OCI-LY1 (cell line): ENCODE measurements at regions not wholly inside any gene's neighbourhood (a gene's known extent, or its start where the extent isn't known, plus 50 kb on each side); places are given as distances from the start of the nearest gene placed in this dataset.

ENCODE experiments used
- H2AFZ ChIP-seq: fragments of 200-600 bp; sonication (generic), shearing (Covaris generic); 2 replicates; pipeline ENCODE4 v1.6.0; 2014; ENCODE audit warnings: antibody characterized with exemption, mild to moderate bottlenecking, low read length
- H3F3A ChIP-seq: fragments of 200-600 bp; sonication (generic), shearing (Covaris generic); 2 replicates; pipeline ENCODE4 v1.6.0; 2014; ENCODE audit warnings: mild to moderate bottlenecking, antibody characterized with exemption, low read length, moderate library complexity; ENCODE audit not compliant: insufficient read depth
- H3K27ac ChIP-seq: fragments of 200-600 bp; sonication (generic); 2 replicates; pipeline ENCODE4 v1.5.1; 2014; ENCODE audit warnings: low read length, mixed run types, mild to moderate bottlenecking, low read depth; ENCODE audit not compliant: poor library complexity, severe bottlenecking
- H3K27me3 ChIP-seq: fragments of 200-600 bp; sonication (generic); 2 replicates; pipeline ENCODE4 v1.6.0; 2014; ENCODE audit warnings: antibody characterized with exemption, mild to moderate bottlenecking, low read length, moderate library complexity; ENCODE audit not compliant: insufficient read depth
- H3K36me3 ChIP-seq: fragments of 200-600 bp; sonication (generic); 2 replicates; pipeline ENCODE4 v1.6.1; 2014; ENCODE audit warnings: mild to moderate bottlenecking, antibody characterized with exemption, low read length, moderate library complexity, mixed read lengths; ENCODE audit not compliant: insufficient read depth
- H3K4me1 ChIP-seq: fragments of 200-600 bp; sonication (generic); 2 replicates; pipeline ENCODE4 v1.5.1; 2014; ENCODE audit warnings: mild to moderate bottlenecking, low read length, moderate library complexity; ENCODE audit not compliant: insufficient read depth, severe bottlenecking
- H3K4me2 ChIP-seq: fragments of 200-600 bp; sonication (generic), shearing (Covaris generic); 2 replicates; pipeline ENCODE4 v1.6.1; 2014; ENCODE audit warnings: low read length
- H3K4me3 ChIP-seq: fragments of 200-600 bp; sonication (generic); 2 replicates; pipeline ENCODE4 v1.5.1; 2014; ENCODE audit warnings: low read length, low read depth, mild to moderate bottlenecking, mixed read lengths; ENCODE audit not compliant: poor library complexity, severe bottlenecking
- H3K79me2 ChIP-seq: fragments of 200-600 bp; shearing (Covaris generic); 2 replicates; pipeline ENCODE4 v1.6.1; 2016; ENCODE audit warnings: mixed run types, low read length, mixed read lengths; ENCODE audit not compliant: insufficient read depth
- H3K9ac ChIP-seq: fragments of 200-600 bp; sonication (generic), shearing (Covaris generic); 2 replicates; pipeline ENCODE4 v1.6.1; 2014; ENCODE audit warnings: mild to moderate bottlenecking, low read length, mixed read lengths
- H3K9me2 ChIP-seq: fragments of 200-600 bp; sonication (generic), shearing (Covaris generic); 2 replicates; pipeline ENCODE4 v1.6.1; 2014; ENCODE audit warnings: low read depth, mild to moderate bottlenecking, low read length, mixed read lengths
- H3K9me3 ChIP-seq: fragments of 200-600 bp; shearing (Covaris generic); 2 replicates; pipeline ENCODE4 v1.6.1; 2014; ENCODE audit warnings: low read length, mixed read lengths
- H4K20me1 ChIP-seq: fragments of 200-600 bp; sonication (generic), shearing (Covaris generic); 2 replicates; pipeline ENCODE4 v1.6.0; 2016; ENCODE audit warnings: mild to moderate bottlenecking, low read length; ENCODE audit not compliant: insufficient read depth
- EZH2 ChIP-seq: fragments of 200-600 bp; sonication (generic), shearing (Covaris generic); IDR thresholded peaks from 2 replicates; pipeline ENCODE4 v1.8.0; 2017; ENCODE audit warnings: borderline replicate concordance, mixed run types, mild to moderate bottlenecking, antibody characterized with exemption, low read length, moderate library complexity, mixed read lengths
- TF ChIP-seq, protein P1 (sequence below): fragments of 200-600 bp; sonication (generic), shearing (Covaris generic); IDR thresholded peaks from 2 replicates; pipeline ENCODE4 v1.5.1; 2017; ENCODE audit warnings: mild to moderate bottlenecking, antibody characterized with exemption, low read length, moderate library complexity, mixed read lengths

DNA sequence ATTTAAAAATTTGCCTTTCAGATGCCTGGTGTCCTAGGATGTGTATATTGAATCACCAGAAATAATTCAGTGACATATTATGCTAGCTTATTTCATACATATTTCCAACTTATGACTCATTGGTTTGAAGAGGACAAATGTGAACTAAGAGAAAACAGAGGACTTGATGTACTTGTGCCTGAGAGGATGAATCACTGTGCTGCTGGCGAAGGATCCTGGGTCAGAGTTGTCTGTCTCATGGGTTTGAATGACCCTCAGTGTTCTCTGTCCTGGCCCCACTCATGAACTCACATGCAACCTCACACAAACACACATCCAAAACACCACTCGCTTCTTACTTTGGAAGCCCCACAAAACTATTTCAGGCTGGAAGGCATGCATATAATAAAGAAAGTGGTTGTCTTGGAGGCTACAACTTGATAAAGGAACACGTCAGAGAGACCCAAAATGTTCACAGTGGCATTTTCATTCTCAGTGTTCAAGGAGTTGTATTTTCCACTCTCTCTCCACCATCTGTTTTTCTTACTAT is 129.0 kb upstream of the SPRY2 start:
- H4K20me1 ChIP-seq: no peaks in the 10 kb centered on the region
- H3K9me3 ChIP-seq: 0 out of 2 replicates have a peak, but pooled peaks cover 2% of the 10 kb centered on the region
- H3F3A ChIP-seq: no peaks in the 10 kb centered on the region
- H3K9ac ChIP-seq: no peak overlapping the region
- no peak overlapping the region for H3K4me3 ChIP-seq
- TF ChIP-seq, protein P1, sequence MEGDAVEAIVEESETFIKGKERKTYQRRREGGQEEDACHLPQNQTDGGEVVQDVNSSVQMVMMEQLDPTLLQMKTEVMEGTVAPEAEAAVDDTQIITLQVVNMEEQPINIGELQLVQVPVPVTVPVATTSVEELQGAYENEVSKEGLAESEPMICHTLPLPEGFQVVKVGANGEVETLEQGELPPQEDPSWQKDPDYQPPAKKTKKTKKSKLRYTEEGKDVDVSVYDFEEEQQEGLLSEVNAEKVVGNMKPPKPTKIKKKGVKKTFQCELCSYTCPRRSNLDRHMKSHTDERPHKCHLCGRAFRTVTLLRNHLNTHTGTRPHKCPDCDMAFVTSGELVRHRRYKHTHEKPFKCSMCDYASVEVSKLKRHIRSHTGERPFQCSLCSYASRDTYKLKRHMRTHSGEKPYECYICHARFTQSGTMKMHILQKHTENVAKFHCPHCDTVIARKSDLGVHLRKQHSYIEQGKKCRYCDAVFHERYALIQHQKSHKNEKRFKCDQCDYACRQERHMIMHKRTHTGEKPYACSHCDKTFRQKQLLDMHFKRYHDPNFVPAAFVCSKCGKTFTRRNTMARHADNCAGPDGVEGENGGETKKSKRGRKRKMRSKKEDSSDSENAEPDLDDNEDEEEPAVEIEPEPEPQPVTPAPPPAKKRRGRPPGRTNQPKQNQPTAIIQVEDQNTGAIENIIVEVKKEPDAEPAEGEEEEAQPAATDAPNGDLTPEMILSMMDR: no peak
- TF ChIP-seq EZH2: no peak
- H3K9me2 ChIP-seq: no peaks in the 10 kb centered on the region
- H3K4me2 ChIP-seq: no peak overlapping the region
- H3K27ac ChIP-seq: no peak overlapping the region
- H3K79me2 ChIP-seq: no peaks in the 10 kb centered on the region
- H3K27me3 ChIP-seq: no peaks in the 10 kb centered on the region
- no peaks in the 10 kb centered on the region for H3K4me1 ChIP-seq
- no peaks in the 10 kb centered on the region for H3K36me3 ChIP-seq
- no peak overlapping the region for H2AFZ ChIP-seq

DNA sequence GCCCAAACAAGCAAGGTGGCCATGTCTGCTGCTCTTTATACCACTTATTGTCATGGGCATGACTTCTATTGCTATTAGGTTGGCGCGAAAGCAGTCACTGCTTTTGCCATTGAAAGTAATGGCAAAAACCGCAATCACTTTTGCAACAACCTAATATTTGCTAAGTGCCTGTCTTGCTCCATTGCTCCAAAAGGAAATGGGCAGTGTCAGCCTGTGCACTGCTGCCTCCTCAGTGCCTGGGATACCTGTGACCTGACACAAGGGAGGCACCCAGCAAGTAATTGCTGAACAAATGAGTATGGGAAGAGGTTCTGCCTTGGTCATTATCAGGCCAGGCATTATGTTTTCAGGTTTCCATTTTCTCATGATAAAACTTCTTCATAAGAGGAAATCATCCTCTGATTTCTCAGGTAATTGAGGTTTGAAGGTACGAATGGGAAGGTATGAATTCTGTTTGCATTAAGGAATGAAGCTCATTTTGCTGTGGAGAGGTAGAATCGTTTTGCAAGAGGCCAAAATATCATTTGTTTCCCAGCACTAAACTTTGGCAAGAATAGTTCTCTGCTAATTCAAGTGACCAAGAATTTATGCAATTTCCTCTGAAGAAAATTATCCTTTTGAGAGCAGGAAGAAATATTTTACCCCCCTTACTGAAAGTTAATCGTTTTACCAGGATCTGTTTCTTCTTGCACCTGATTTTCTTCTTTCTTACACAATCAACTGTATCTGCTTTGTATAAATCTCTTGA is 128.4 kb upstream of the SPRY2 start:
- 0 out of 2 replicates have a peak, but pooled peaks cover 2% of the 10 kb centered on the region for H3K9me3 ChIP-seq
- no peak overlapping the region for H3K27ac ChIP-seq
- H3K9ac ChIP-seq: no peak overlapping the region
- no peaks in the 10 kb centered on the region for H3K27me3 ChIP-seq
- no peak overlapping the region for H3K4me3 ChIP-seq
- H3K79me2 ChIP-seq: no peaks in the 10 kb centered on the region
- no peaks in the 10 kb centered on the region for H3K9me2 ChIP-seq
- no peaks in the 10 kb centered on the region for H4K20me1 ChIP-seq
- H3F3A ChIP-seq: no peaks in the 10 kb centered on the region
- no peak overlapping the region for H3K4me2 ChIP-seq
- H3K36me3 ChIP-seq: no peaks in the 10 kb centered on the region
- H3K4me1 ChIP-seq: no peaks in the 10 kb centered on the region
- no peak for TF ChIP-seq EZH2
- TF ChIP-seq, protein P1: no peak
- no peak overlapping the region for H2AFZ ChIP-seq

DNA sequence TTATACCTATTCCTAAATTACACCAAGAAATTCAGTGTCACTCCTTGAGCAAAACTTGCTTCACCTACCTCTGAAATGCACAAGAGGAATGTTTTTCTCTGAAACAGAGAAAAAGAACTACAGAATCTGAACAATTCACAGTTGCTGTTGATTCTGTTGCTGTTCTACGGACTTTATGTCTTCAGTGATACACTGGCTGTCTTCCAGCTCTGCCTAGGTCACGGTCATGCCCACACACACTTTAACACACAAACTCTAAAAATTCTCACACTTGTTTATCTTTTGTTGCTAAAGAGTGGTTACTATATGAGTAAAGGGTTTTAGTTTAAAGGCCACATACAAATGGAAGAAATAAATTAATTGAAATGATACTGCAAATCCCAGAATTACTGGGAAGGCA is 124.4 kb upstream of the SPRY2 start:
- Histone ChIP-seq H3K9ac (no peak overlapping the region), H3K79me2 (no peaks in the 10 kb centered on the region), H3K9me2 (no peaks in the 10 kb centered on the region), H3K4me3 (no peak overlapping the region), H3K27ac (no peak overlapping the region), H4K20me1 (no peaks in the 10 kb centered on the region), H2AFZ (no peak overlapping the region), H3K36me3 (no peaks in the 10 kb centered on the region), H3K4me1 (peaks cover 15% of the 10 kb centered on the region), H3K9me3 (0 out of 2 replicates have a peak, but pooled peaks cover 2% of the 10 kb centered on the region), H3K4me2 (no peak overlapping the region), H3F3A (no peaks in the 10 kb centered on the region), H3K27me3 (no peaks in the 10 kb centered on the region)
- TF ChIP-seq EZH2: no peak
- TF ChIP-seq, protein P1: no peak
